K562 (cell line): ENCODE measurements at regions not wholly inside any gene's neighbourhood (a gene's known extent, or its start where the extent isn't known, plus 50 kb on each side); places are given as distances from the start of the nearest gene placed in this dataset.

Source experiments
- ATAC-seq: fragments of 200-7000 bp; cut with Tn5 transposase; 3 replicates; pipeline ENCODE4 v1.9.1; 2020; ENCODE audit warnings: moderate library complexity
- BruUV-seq: library from RNA; stranded (reverse); fragments of 400-500 nt; replicated peaks from 2 replicates; lab custom pipeline; 2021; lab: Mats Ljungman, UMichigan
- CTCF ChIA-PET: fragments of 300-600 bp; formaldehyde crosslinking; extraction: SDS; loops from one replicate; lab custom pipeline; 2021; ENCODE audit warnings: low intra/inter-chr PET ratio; lab: Yijun Ruan, JAX
- POLR2A ChIA-PET: fragments of 300-600, 350-650 bp; sonication (Branson Sonifier 250); formaldehyde crosslinking; extraction: SDS; loops from one replicate; lab custom pipeline; 2021; ENCODE audit warnings: antibody characterized with exemption, inconsistent platforms; lab: Yijun Ruan, JAX
- DNase-seq, 4 experiments: peaks; one replicate each; pipeline versions ENCODE4 v3.0.0 to v3.0.0-alpha.2; 2011 to 2018; ENCODE audit warnings: low spot score in 3 of 4, mixed read lengths in 3 of 4; ENCODE audit errors: extremely low read depth in 1 of 4
- FAIRE-seq: peaks from 2 replicates; lab custom pipeline; 2011; peaks lifted over from hg19 to GRCh38; lab: Jason Lieb, UNC
- H2AFZ ChIP-seq: 2 replicates; pipeline ENCODE4 v1.6.0; 2011; ENCODE audit warnings: low read depth, low read length, control low read depth, inconsistent platforms
- H3K27ac ChIP-seq: fragments of 200-600 bp; 3 replicates; pipeline ENCODE4 v1.8.0; 2011; ENCODE audit warnings: low read depth, mild to moderate bottlenecking, control low read depth, inconsistent platforms, low read length, moderate library complexity, mixed read lengths; ENCODE audit errors: extremely low read depth
- H3K27me3 ChIP-seq, 2 experiments: fragments of 300-600 bp in 1 of 2; 2 replicates in 1 of 2; 3 replicates in 1 of 2; pipeline versions ENCODE4 v1.6.0 to v1.8.0; 2011; ENCODE audit warnings: inconsistent platforms in 2 of 2, low read length in 2 of 2, mild to moderate bottlenecking in 1 of 2, mixed read lengths in 1 of 2, moderate library complexity in 1 of 2; ENCODE audit not compliant: control insufficient read depth in 2 of 2, insufficient read depth in 2 of 2
- H3K36me3 ChIP-seq: fragments of 300-600 bp; 3 replicates; pipeline ENCODE4 v1.8.0; 2011; ENCODE audit warnings: mild to moderate bottlenecking, low read length, inconsistent platforms; ENCODE audit not compliant: control insufficient read depth, insufficient read depth
- H3K4me1 ChIP-seq, 2 experiments: fragments of 200-600 bp in 1 of 2; replicated peaks in 1 of 2; 2 replicates in 1 of 2; 3 replicates in 1 of 2; pipeline versions ENCODE4 v1.5.1 to v1.8.0; 2011; ENCODE audit warnings: inconsistent platforms in 2 of 2, low read length in 2 of 2, mild to moderate bottlenecking in 1 of 2, mixed read lengths in 1 of 2, moderate library complexity in 1 of 2; ENCODE audit not compliant: control insufficient read depth in 2 of 2, insufficient read depth in 2 of 2
- H3K4me2 ChIP-seq: 2 replicates; pipeline ENCODE4 v1.6.1; 2011; ENCODE audit warnings: low read length, control low read depth, inconsistent platforms, mixed read lengths; ENCODE audit not compliant: insufficient read depth
- H3K4me3 ChIP-seq: fragments of 200-600 bp; sonication (generic), shearing (Covaris generic); 2 replicates; pipeline ENCODE4 v1.5.1; 2016; ENCODE audit warnings: control low read depth, inconsistent platforms
- H3K79me2 ChIP-seq: fragments of 200-600 bp; 3 replicates; pipeline ENCODE4 v1.8.0; 2011; ENCODE audit warnings: low read length, inconsistent platforms; ENCODE audit not compliant: control insufficient read depth, insufficient read depth
- H3K9ac ChIP-seq, 2 experiments: 2 replicates each; pipeline versions ENCODE4 v1.6.0 to v1.6.1; 2011; ENCODE audit warnings: low read depth in 2 of 2, low read length in 2 of 2, control low read depth in 1 of 2, inconsistent platforms in 1 of 2, mild to moderate bottlenecking in 1 of 2, mixed read lengths in 1 of 2; ENCODE audit not compliant: insufficient read depth in 1 of 2
- H3K9me1 ChIP-seq: one replicate; pipeline ENCODE4 v1.6.0; 2011; ENCODE audit warnings: inconsistent platforms, mild to moderate bottlenecking, low read length, moderate library complexity; ENCODE audit not compliant: control insufficient read depth, insufficient read depth
- H3K9me3 ChIP-seq: replicated peaks from 2 replicates; pipeline ENCODE4 v1.5.1; 2011; ENCODE audit warnings: low read depth, low read length, inconsistent platforms; ENCODE audit not compliant: control insufficient read depth, insufficient read depth
- H4K20me1 ChIP-seq: replicated peaks from 2 replicates; pipeline ENCODE4 v1.6.1; 2011; ENCODE audit warnings: low read length, inconsistent platforms, mixed read lengths; ENCODE audit not compliant: control insufficient read depth, insufficient read depth
- CREBBP ChIP-seq: IDR thresholded peaks from one replicate; pipeline ENCODE4 v1.6.1; 2012; ENCODE audit warnings: low read depth, mild to moderate bottlenecking, control low read depth, inconsistent platforms, low read length
- TBP ChIP-seq: optimal IDR thresholded peaks from 2 replicates; pipeline ENCODE3; 2011; ENCODE audit warnings: low read depth, low read length, improper control_type of control experiment
- ZNF124 ChIP-seq: sonication (generic); formaldehyde crosslinking; IDR thresholded peaks from 2 replicates; pipeline ENCODE4 v1.8.1; 2022; ENCODE audit warnings: missing genetic modification reagents
- ZNF717 ChIP-seq: fragments of 250-450 bp; sonication (Bioruptor Pico); IDR thresholded peaks from 2 replicates; pipeline ENCODE4 v1.5.0; 2021
- WGBS: fragments of 100-300 bp; shearing (Covaris generic); methylation state at CpG from one replicate; pipeline ENCODE4 v1.1.6; 2016; ENCODE audit warnings: low coverage, mixed read lengths; ENCODE audit not compliant: insufficient coverage; ENCODE audit errors: missing lambda C conversion rate; 5-methylcytosine and 5-hydroxymethylcytosine counted together
- in situ Hi-C: fragments of 300-500 bp; cut with MboI; formaldehyde crosslinking; loops from 4 replicates; pipeline ENCODE4 v1.15.0; 2018; ENCODE audit warnings: inconsistent platforms, mixed read lengths
- intact Hi-C: fragments of 100-400 bp; cut with micrococcal nuclease; formaldehyde crosslinking; loops from 2 replicates; pipeline ENCODE4 v1.14.2; 2022
- TF ChIP-seq, protein P1 (sequence below): IDR thresholded peaks from 3 replicates; pipeline ENCODE4 v1.6.1; 2011; ENCODE audit warnings: borderline replicate concordance, mild to moderate bottlenecking; ENCODE audit not compliant: insufficient read length, insufficient read depth
- TF ChIP-seq, protein P2 (sequence below): sonication (generic); formaldehyde crosslinking; IDR thresholded peaks from 2 replicates; pipeline ENCODE4 v1.5.0; 2020; ENCODE audit warnings: missing genetic modification reagents

DNA sequence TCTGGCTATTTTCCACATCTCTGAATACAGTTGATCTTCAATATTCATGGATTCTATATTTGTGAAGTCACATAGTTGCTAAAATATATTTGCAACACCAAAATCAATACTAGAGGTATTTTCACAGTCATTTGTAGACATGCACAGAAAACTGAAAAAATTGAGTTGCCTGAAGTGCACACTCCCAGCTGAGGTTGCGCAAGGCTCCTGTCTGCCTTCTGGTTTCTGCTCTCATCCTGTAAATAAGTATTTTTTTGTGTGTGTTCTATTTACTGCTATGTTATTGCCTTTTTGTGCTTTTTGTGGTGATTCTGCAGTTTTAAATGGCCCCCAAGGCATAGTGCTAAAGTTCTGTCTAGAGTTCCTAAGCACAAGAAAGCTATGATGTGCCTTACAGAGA, 371.1 kb upstream of the GRAMD2B start:
- in situ Hi-C loops (no loop called here), intact Hi-C loops (no loop called here)
- no peak for DNase-seq
- Histone ChIP-seq H3K4me3 (no peak overlapping the region), H3K9me3 (no peaks in the 10 kb centered on the region; the same call in 1 of the 2 replicates), H3K27ac (no peak overlapping the region), H3K4me2 (no peak overlapping the region), H3K9me1 (no peaks in the 10 kb centered on the region), H3K36me3 (no peaks in the 10 kb centered on the region), H4K20me1 (no peaks in the 10 kb centered on the region), H3K9ac (no peak overlapping the region), H3K79me2 (no peaks in the 10 kb centered on the region), H3K4me1 (no peaks in the 10 kb centered on the region), H3K27me3 (no peaks in the 10 kb centered on the region), H2AFZ (no peak overlapping the region)
- WGBS = 14% methylated on average over 1 of the region's 1 CpG
- TF ChIP-seq ZNF124 (CRISPR knock-in tag) = no peak
- TF ChIP-seq ZNF717 = no peak
- no peak for TF ChIP-seq CREBBP
- no peak for TF ChIP-seq TBP
- TF ChIP-seq, protein P1, sequence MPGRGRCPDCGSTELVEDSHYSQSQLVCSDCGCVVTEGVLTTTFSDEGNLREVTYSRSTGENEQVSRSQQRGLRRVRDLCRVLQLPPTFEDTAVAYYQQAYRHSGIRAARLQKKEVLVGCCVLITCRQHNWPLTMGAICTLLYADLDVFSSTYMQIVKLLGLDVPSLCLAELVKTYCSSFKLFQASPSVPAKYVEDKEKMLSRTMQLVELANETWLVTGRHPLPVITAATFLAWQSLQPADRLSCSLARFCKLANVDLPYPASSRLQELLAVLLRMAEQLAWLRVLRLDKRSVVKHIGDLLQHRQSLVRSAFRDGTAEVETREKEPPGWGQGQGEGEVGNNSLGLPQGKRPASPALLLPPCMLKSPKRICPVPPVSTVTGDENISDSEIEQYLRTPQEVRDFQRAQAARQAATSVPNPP = no peak
- TF ChIP-seq, protein P2, sequence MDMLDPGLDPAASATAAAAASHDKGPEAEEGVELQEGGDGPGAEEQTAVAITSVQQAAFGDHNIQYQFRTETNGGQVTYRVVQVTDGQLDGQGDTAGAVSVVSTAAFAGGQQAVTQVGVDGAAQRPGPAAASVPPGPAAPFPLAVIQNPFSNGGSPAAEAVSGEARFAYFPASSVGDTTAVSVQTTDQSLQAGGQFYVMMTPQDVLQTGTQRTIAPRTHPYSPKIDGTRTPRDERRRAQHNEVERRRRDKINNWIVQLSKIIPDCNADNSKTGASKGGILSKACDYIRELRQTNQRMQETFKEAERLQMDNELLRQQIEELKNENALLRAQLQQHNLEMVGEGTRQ = no peak
- ChIA-PET CTCF (no interaction called here), POLR2A (no interaction called here)
- BruUV-seq = no TSS peak
- no peak for ATAC-seq
- no peak for FAIRE-seq
